ENCODE measurements at regions not wholly inside any gene's neighbourhood (a gene's known extent, or its start where the extent isn't known, plus 50 kb on each side); places are given as distances from the start of the nearest gene placed in this dataset.

GRCh38 chr3:117133066-117133465, 423.5 kb downstream of the TUSC7 start:
- DNase-seq: no peak

GRCh38 chr3:117135207-117135606, 425.6 kb downstream of the TUSC7 start:
- DNase-seq: no peak

- DNase-seq: no peak
These were observed 426.4 kb downstream of the TUSC7 start for GRCh38 chr3:117136003-117136402.

GRCh38 chr3:117137065-117137464, 427.5 kb downstream of the TUSC7 start:
- no peak for DNase-seq

GRCh38 chr3:117139681-117140080, 430.1 kb downstream of the TUSC7 start:
- no peak for DNase-seq

GRCh38 chr3:117141812-117142211, 432.2 kb downstream of the TUSC7 start:
- no peak for DNase-seq

- no peak for DNase-seq
These were observed 435.3 kb downstream of the TUSC7 start for GRCh38 chr3:117144853-117145252.

GRCh38 chr3:117145677-117146076, 436.1 kb downstream of the TUSC7 start:
- no peak for DNase-seq

- DNase-seq: no peak
These were observed 437.0 kb downstream of the TUSC7 start for GRCh38 chr3:117146571-117146970.

GRCh38 chr3:117149584-117149983, 440.0 kb downstream of the TUSC7 start:
- DNase-seq: no peak

GRCh38 chr3:117150628-117151027, 441.0 kb downstream of the TUSC7 start:
- no peak for DNase-seq

- DNase-seq: no peak
These were observed 450.6 kb downstream of the TUSC7 start for GRCh38 chr3:117160176-117160575.

GRCh38 chr3:117161816-117162215, 452.2 kb downstream of the TUSC7 start:
- no peak for DNase-seq

GRCh38 chr3:117165176-117165575, 455.6 kb downstream of the TUSC7 start:
- DNase-seq: no peak

- DNase-seq: no peak
These were observed 456.0 kb downstream of the TUSC7 start for GRCh38 chr3:117165601-117166051.

GRCh38 chr3:117168896-117169295, 459.3 kb downstream of the TUSC7 start:
- DNase-seq: no peak

GRCh38 chr3:117170094-117170493, 460.5 kb downstream of the TUSC7 start:
- no peak for DNase-seq

- DNase-seq: no peak
These were observed 461.5 kb downstream of the TUSC7 start for GRCh38 chr3:117171124-117171523.

- no peak for DNase-seq
These were observed 462.8 kb downstream of the TUSC7 start for GRCh38 chr3:117172426-117172825.

GRCh38 chr3:117181222-117181621, 471.6 kb downstream of the TUSC7 start:
- no peak for DNase-seq

- no peak for DNase-seq
These were observed 475.0 kb downstream of the TUSC7 start for GRCh38 chr3:117184574-117184973.

- no peak for DNase-seq
These were observed 481.7 kb downstream of the TUSC7 start for GRCh38 chr3:117191245-117191644.

GRCh38 chr3:117192888-117193287, 483.3 kb downstream of the TUSC7 start:
- no peak for DNase-seq

- no peak for DNase-seq
These were observed 483.8 kb downstream of the TUSC7 start for GRCh38 chr3:117193390-117193789.

- DNase-seq: no peak
These were observed 485.5 kb downstream of the TUSC7 start for GRCh38 chr3:117195034-117195433.

- no peak for DNase-seq
These were observed 491.4 kb downstream of the TUSC7 start for GRCh38 chr3:117200962-117201361.

Measured in DMS 273 treated with DMSO at 0.1 percent for 48 hours (cell line).